Inflammatory macrophage treated with lipopolysaccharide for 1 hour (primary cell): ENCODE measurements at regions not wholly inside any gene's neighbourhood (a gene's known extent, or its start where the extent isn't known, plus 50 kb on each side); places are given as distances from the start of the nearest gene placed in this dataset.
"Not testable (repeated sequence)": the region's sequence is repeated elsewhere in the genome, so short reads cannot be mapped to it uniquely, and the experiment has no call there.

Experiments
- DNase-seq, 2 donors: peaks; one replicate each; pipeline ENCODE4 v3.0.0-alpha.2; 2020 to 2022

GRCh38 chr7:29651477-29651876, 87.8 kb downstream of the PRR15 start:
- DNase-seq: no peak

GRCh38 chr7:29652556-29652955, 88.9 kb downstream of the PRR15 start:
- no peak for DNase-seq

- DNase-seq: not testable (repeated sequence)
Observed at GRCh38 chr7:29654340-29654739, 90.7 kb downstream of the PRR15 start.

- DNase-seq: no peak
Observed at GRCh38 chr7:29657288-29657687, 93.7 kb downstream of the PRR15 start.

GRCh38 chr7:29657856-29658255, 94.2 kb downstream of the PRR15 start:
- no peak for DNase-seq

DNA sequence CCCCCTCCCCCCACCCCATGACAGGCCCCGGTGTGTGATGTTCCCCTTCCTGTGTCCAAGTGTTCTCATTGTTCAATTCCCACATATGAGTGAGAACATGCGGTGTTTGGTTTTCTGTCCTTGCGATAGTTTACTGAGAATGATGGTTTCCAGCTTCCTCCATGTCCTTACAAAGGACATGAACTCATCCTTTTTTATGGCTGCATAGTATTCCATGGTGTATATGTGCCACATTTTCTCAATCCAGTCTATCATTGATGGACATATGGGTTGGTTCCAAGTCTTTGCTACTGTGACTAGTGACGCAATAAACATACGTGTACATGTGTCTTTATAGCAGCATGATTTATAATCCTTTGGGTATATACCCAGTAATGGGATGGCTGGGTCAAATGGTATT, 95.6 kb downstream of the PRR15 start:
- DNase-seq: not testable (repeated sequence)

GRCh38 chr7:29662899-29663298, 99.3 kb downstream of the PRR15 start:
- not testable (repeated sequence) for DNase-seq

DNA sequence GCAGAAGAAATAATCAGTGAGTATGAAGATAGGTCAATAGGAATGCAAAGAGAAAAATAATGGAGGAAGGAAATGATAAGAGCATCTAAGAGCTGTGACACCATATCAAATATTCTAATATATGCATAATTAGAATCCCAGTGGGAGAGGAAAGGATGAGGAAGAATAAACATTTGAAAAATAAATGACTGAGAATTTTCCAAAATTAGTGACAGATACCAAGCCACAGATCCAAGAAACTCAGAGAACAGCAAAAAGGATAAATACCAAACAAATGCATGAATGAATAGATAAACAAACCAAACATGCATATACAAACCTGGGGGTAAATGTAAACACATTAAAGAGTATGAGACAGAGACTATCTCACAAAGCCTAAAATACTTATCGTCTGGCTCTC, 101.4 kb downstream of the PRR15 start:
- DNase-seq: not testable (repeated sequence)

GRCh38 chr7:29667096-29667669, 103.5 kb downstream of the PRR15 start:
- not testable (repeated sequence) for DNase-seq

GRCh38 chr7:29671286-29671685, 107.7 kb downstream of the PRR15 start:
- not testable (repeated sequence) for DNase-seq

DNA sequence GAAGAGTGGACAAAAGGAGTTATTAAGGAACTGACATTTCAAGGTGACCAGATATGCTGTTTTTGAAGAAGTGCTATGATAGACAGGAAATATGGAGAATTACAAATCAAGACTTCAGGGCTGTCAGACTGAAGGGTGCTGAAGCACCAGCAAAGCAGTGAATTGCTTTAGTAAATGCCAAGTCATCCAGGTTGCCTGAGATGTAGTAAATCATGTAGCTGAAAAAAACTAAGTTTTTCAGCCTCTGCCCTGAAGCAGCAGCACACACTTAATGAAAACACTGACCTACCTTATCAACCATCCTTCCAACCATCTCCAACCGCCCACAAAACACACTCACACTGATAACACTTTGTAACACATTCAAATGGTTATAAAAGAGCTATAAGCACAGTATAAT, 110.0 kb downstream of the PRR15 start:
- not testable (repeated sequence) for DNase-seq

DNA sequence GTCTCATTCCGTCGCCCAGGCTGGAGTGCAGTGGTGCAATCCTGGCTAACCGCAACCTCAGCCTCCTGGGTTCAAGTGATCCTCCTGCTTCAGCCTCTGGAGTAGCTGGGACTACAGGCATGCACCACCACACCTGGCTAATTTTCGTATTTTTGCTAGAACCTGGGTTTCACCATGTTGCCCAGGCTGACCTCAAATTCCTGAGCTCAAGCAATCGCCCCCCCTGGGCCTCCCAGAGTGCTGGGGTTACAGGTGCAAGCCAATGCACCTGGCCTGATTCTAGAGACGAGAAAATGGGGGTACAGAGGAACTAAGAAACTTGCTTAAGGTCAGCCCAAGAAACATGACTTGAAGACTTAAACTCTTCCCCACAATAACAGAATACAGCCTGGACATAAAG, 111.0 kb downstream of the PRR15 start:
- DNase-seq: not testable (repeated sequence)

GRCh38 chr7:29677254-29677653, 113.6 kb downstream of the PRR15 start:
- not testable (repeated sequence) for DNase-seq

DNA sequence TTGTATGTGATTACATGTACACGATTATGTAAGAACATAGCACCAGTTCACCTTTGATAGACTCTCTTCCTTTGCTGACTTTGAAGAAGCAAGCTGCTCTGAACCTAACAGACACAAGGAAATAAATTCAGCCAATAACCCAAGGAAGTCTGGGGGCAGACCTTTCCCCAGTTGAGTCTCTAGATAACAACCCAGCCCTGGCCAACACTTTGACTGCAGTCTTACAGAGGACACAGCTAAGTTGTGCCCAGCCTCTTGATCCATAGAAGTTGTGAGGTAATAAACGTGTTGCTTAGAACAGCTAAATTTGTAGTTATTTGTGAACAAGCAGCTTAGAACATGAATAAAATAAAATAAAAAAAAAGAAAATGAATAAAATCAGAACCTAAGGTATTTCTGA, 116.3 kb downstream of the PRR15 start:
- not testable (repeated sequence) for DNase-seq

DNA sequence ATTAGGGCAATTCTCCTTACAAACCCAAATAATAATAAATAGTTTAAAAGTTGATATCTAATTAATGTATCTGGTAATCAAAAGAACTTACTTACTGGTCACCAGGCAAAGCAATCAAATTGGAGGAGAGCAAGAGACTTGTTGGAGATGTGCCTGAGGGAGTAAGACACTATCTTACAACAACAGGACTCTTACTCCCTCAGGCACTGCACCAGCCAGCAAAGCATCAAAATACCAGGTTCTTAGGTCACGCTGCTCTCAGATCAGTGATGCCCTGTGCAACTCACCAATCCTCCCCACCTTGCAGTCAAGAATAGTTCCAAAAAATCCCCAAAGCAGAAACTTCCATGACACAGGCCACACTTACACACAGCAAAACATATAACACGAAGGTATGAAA, 117.0 kb downstream of the PRR15 start:
- not testable (repeated sequence) for DNase-seq

DNA sequence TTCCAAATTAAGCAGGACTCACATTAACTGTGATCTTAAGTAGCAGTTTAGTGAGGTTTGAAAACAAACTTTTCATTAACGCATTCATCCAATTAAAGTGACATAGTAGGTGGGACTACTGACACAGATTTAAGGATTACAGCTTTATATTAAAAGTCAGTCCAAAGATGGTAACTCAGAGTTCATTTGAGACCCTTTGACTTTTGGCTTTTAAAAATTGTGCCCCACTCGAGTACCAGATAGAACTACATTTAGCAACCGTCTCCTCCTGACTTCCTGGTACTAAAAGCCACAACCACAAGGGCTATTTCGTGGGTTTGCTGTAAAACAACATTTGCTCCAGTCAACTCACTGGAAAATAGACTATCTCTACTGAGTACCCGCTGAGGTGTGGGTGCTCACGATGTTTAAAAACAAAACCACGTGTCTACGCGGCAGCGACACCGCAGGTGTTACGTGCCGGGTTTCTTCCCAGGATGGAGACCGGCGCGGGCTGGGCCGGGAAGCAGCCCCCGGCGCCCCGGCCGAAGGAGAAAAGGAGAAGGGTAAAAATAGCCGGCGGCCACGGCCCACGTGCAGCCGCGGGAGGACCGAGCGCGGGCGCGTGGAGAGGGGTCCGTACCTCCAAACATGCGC, 120.6 kb downstream of the PRR15 start:
- peak in 1 of 2 donors; percentile 3 for DNase-seq

DNA sequence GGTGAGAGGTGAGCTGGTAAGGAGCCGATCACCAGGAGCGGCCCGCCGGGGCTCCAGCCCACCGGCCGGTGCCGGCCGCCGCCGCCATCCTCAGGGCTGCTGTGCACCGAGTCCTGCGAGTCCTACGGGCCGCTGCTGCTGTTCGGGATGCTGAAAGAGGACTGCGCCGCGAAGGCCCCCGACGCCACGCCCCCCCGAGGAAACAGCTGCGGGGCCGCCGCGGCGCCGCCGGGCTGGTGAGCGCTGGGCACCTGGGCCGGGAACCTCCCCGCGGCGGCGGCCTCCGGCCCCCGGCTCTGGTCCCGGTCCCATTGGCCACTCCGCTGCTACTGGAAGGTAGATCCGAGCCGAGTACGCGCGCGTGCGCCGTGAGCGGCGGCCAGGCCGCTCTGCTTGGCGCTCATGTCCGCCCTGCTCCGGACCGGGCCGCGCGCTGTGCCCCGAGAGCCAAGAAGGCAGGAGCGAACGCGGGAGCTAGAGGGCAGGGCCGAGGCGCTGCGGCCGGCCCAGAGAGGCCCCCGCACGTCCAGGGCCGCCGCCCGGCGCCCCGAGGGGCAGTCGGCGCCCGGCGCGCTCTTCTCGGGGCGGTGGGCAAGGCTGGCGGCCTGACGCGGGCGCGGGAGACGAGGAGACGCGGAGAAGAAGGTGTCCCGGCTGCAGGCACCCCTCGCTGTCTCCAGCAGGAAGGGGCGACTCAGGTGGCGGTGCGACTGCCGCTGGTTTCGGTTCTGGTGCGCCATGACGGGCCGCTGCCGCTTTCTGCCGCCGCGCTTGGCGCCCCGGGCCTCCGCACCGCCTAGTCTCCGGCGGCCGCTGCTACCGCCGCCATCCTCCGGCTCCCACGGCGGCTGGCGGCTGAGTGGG, 121.3 kb upstream of the WIPF3 start:
- peak; percentile 49 to 53 for DNase-seq

GRCh38 chr7:29685651-29686271, 120.5 kb upstream of the WIPF3 start:
- not testable (repeated sequence) for DNase-seq

- DNase-seq: not testable (repeated sequence)
Observed at GRCh38 chr7:29690510-29690909, 115.8 kb upstream of the WIPF3 start.

DNA sequence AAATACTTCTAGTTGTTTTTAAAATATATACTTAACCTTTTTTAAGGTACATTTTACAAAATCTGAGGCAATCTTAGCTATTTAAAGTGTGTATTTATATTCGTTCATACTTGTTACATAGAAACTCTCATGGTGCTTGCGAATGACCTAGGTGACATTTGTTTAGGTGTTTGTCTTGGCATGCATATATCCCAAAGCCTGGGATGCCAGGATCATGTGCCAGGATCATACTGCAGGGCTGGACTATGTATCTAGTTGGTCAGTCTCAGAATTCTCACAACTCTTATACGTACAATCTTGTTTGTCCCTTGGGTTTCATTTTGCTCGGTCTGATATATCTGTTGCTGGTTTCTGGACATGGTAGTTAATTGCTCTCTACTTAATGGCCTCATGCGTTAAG, 109.9 kb upstream of the WIPF3 start:
- DNase-seq: not testable (repeated sequence)

DNA sequence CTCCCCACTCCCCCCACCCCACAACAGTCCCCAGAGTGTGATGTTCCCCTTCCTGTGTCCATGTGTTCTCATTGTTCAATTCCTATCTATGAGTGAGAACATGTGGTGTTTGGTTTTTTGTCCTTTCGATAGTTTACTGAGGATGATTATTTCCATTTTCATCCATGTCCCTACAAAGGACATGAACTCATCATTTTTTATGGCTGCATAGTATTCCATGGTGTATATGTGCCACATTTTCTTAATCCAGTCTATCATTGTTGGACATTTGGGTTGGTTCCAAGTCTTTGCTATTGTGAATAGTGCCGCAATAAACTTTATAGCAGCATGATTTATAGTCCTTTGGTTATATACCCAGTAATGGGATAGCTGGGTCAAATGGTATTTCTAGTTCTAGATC, 106.6 kb upstream of the WIPF3 start:
- DNase-seq: not testable (repeated sequence)

DNA sequence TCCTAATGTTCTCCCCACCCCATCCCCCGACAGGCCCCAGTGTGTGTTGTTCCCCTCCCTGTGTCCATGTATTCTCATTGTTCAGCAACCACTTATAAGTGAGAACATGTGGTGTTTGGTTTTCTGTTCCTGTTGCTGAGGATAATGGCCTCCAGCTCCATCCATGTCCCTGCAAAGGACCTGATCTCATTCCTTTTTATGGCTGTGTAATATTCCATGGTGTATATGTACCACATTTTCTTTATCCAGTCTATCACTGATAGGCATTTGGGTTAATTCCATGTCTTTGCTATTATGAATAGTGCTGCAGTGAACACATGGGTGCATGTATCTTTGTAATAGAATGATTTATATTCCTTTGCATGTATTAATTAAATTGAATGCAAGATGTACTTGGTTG, 104.8 kb upstream of the WIPF3 start:
- not testable (repeated sequence) for DNase-seq

DNA sequence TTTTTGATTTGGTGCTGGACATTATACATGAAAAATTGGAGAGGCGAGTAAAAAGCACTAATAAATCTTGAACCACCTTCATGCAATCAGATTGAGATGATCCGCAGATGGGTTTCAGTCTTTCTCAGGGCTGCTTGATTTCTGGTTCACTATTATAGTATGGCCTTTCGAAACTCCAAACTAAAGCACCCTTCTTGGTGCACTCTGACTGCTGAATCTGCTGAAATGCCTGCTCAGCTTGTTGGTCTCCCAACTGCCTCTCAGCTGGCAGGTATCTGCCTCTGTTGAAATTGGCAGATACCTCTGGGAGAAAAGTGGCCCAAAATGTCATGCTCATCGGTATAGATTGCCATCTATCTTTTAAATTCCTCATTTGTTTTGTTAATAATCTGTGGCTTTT, 102.5 kb upstream of the WIPF3 start:
- DNase-seq: not testable (repeated sequence)
